ENCODE measurements at regions not wholly inside any gene's neighbourhood (a gene's known extent, or its start where the extent isn't known, plus 50 kb on each side); places are given as distances from the start of the nearest gene placed in this dataset.

DNA sequence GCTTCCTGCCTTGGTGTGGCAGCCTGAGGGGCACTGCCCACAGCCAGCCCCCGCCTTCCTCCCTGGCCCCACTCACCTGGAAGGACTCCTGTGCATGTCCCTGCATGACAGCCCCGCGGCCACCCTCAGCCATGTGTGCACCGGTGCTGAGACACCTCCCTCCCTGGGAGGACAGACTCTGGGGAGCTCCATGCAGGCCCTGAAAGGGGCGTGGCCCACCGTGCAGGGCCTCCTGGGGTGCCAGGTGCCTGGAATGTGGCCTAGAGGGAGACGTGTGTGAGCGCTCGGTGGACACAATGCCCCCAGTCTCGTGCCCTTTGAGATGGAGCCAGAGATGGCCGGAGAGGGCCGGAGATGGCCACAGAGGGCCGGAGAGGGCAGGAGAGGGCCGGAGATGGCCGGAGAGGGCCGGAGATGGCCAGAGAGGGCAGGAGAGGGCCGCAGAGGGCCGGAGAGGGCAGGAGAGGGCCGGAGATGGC lies 59.1 kb upstream of the PPP2R2D start:
- no peak overlapping the region for H3K9ac ChIP-seq (ENCODE audit: insufficient read depth in 1 of 2, low read length in 2 of 2)
- no peaks in the 10 kb centered on the region for H3K27me3 ChIP-seq (ENCODE audit: control insufficient read depth in 3 of 3, insufficient read depth in 3 of 3, low read length in 2 of 3)
- no peak for ATAC-seq (ENCODE audit: insufficient read depth, low FRiP score)
- no peak for DNase-seq
- WGBS, 2 donors = 84 to 85% methylated on average over 19 of the region's 19 CpGs
- no peaks in the 10 kb centered on the region for H3K4me1 ChIP-seq (ENCODE audit: control insufficient read depth in 5 of 5, insufficient read depth in 5 of 5, low read length in 5 of 5)
- H3K27ac ChIP-seq (ENCODE audit: low read depth in 1 of 2, low read length in 1 of 2) = no peak overlapping the region
- peaks cover 0 to 5% (median under 1%) of the 10 kb centered on the region in 4 donors for H3K9me3 ChIP-seq (ENCODE audit: control insufficient read depth in 4 of 4, insufficient read depth in 3 of 4, low read length in 3 of 4)
- H3K4me3 ChIP-seq = no peak overlapping the region
- H3K36me3 ChIP-seq (ENCODE audit: control insufficient read depth in 4 of 4, insufficient read depth in 4 of 4, low read length in 4 of 4) = no peaks in the 10 kb centered on the region
- TF ChIP-seq CTCF (IDR thresholded peaks at IDR 0.05; ENCODE audit: control extremely low read depth, extremely low read depth) = no peak

DNA sequence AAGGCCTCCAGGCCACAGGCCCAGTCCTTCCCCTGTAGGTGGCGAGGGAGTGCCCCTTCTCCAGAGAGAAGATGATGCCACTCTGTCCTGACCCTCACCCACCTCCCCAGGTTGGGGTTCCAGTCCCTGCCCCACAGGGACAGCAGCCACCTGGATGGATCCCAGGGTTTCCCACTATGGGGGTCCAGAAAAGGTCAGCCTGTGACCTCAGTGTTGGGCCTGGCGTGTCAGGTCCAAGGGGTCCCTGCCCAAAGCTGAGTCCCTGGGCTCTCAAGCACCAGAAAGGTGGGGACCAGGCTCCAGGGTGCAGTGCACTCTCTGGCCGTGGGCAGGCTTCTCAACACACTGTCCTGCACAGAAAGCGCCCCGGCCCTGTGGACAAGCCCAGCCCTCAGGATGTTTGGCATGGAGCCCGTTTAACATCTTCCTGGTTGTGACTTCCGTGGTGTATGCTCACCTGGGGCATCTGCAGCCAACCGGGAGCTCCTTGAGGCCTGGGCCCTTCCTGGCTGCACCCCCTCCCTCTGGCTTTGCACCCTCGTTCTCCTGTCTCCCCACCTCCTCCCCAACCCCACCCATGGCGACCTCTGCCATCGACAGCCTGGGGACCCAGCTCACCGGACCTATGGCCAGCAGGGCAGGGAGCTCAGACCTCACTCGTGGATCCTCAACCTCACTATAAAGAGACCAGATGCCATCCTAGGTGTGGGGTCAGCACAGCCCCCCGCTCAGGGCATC lies 58.3 kb upstream of the PPP2R2D start:
- H3K36me3 ChIP-seq (ENCODE audit: control insufficient read depth in 4 of 4, insufficient read depth in 4 of 4, low read length in 4 of 4) = no peaks in the 10 kb centered on the region
- no peaks in the 10 kb centered on the region for H3K27me3 ChIP-seq (ENCODE audit: control insufficient read depth in 3 of 3, insufficient read depth in 3 of 3, low read length in 2 of 3)
- TF ChIP-seq CTCF (IDR thresholded peaks at IDR 0.05; ENCODE audit: control extremely low read depth, extremely low read depth) = no peak
- DNase-seq (no peak), ATAC-seq (ENCODE audit: insufficient read depth, low FRiP score) (no peak)
- 81 to 88% methylated on average over 12 to 14 of the region's 14 CpGs for WGBS, 2 donors
- no peak overlapping the region for H3K27ac ChIP-seq (ENCODE audit: low read depth in 1 of 2, low read length in 1 of 2)
- no peak overlapping the region for H3K4me3 ChIP-seq
- no peak overlapping the region for H3K9ac ChIP-seq (ENCODE audit: insufficient read depth in 1 of 2, low read length in 2 of 2)
- peaks cover 0 to 5% (median under 1%) of the 10 kb centered on the region in 4 donors for H3K9me3 ChIP-seq (ENCODE audit: control insufficient read depth in 4 of 4, insufficient read depth in 3 of 4, low read length in 3 of 4)
- no peaks in the 10 kb centered on the region for H3K4me1 ChIP-seq (ENCODE audit: control insufficient read depth in 5 of 5, insufficient read depth in 5 of 5, low read length in 5 of 5)

DNA sequence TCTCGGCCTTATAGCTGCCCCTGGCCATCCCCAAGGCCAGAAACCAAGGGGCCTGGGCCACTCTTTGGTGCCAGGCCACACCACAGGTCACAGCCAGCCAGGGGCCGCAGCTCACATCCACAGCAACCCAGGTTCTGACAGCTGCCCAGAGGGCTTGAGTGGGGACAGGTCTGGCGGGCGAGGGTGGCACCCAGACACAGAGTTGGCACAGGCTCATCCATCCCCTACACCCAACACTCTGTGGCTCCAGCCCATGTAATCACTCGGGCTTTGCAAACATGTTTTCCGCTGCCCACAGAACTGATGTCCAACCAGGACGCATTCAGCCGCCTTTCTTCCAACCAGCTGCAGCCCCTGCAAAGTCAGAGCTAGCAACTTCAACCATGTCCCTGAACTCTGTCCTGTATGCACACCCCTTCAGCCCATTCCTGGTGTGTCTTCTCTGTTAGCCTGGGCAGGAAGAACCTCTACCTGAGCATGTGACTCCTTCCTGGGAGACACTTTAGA lies 57.7 kb upstream of the PPP2R2D start:
- Histone ChIP-seq H3K4me1 (ENCODE audit: control insufficient read depth in 5 of 5, insufficient read depth in 5 of 5, low read length in 5 of 5) (no peaks in the 10 kb centered on the region), H3K9me3 (ENCODE audit: control insufficient read depth in 4 of 4, insufficient read depth in 3 of 4, low read length in 3 of 4) (peaks cover 0 to 5% (median under 1%) of the 10 kb centered on the region in 4 donors), H3K9ac (ENCODE audit: insufficient read depth in 1 of 2, low read length in 2 of 2) (no peak overlapping the region), H3K4me3 (no peak overlapping the region), H3K27ac (ENCODE audit: low read depth in 1 of 2, low read length in 1 of 2) (no peak overlapping the region), H3K36me3 (ENCODE audit: control insufficient read depth in 4 of 4, insufficient read depth in 4 of 4, low read length in 4 of 4) (no peaks in the 10 kb centered on the region), H3K27me3 (ENCODE audit: control insufficient read depth in 3 of 3, insufficient read depth in 3 of 3, low read length in 2 of 3) (no peaks in the 10 kb centered on the region)
- WGBS, 2 donors = 91 to 95% methylated on average over 8 of the region's 8 CpGs
- ATAC-seq (ENCODE audit: insufficient read depth, low FRiP score) = no peak
- DNase-seq = no peak
- no peak for TF ChIP-seq CTCF (IDR thresholded peaks at IDR 0.05; ENCODE audit: control extremely low read depth, extremely low read depth)
